ENCODE measurements at regions not wholly inside any gene's neighbourhood (a gene's known extent, or its start where the extent isn't known, plus 50 kb on each side); places are given as distances from the start of the nearest gene placed in this dataset.

- no peak for TF ChIP-seq REST (IDR thresholded peaks at IDR 0.05)
- no peak for TF ChIP-seq GABPA (IDR thresholded peaks at IDR 0.05 in 1 of 2, conservative IDR thresholded peaks at IDR 0.05 in 1 of 2)
- no peak for TF ChIP-seq FOXA2 (IDR thresholded peaks at IDR 0.05)
- TF ChIP-seq NR2F2 (IDR thresholded peaks at IDR 0.05) = no peak
- TF ChIP-seq TAF1 (conservative IDR thresholded peaks at IDR 0.05) = no peak
- TF ChIP-seq HNF4G (IDR thresholded peaks at IDR 0.05) = no peak
Observed at GRCh38 chr6:135603249-135603648, 105.7 kb upstream of the AHI1 start (continued).

- no peak for DNase-seq (ENCODE audit: low spot score)
- no peak for TF ChIP-seq FOXA2 (IDR thresholded peaks at IDR 0.05)
- TF ChIP-seq CTCF (IDR thresholded peaks at IDR 0.05; ENCODE audit: low read depth, low read length, missing input control) = no peak
- no peak for TF ChIP-seq EGR1 (IDR thresholded peaks at IDR 0.05; ENCODE audit: low read depth in 2 of 2)
- no peak for TF ChIP-seq FOXA1 (IDR thresholded peaks at IDR 0.05)
- no peak for TF ChIP-seq GABPA (IDR thresholded peaks at IDR 0.05 in 1 of 2, conservative IDR thresholded peaks at IDR 0.05 in 1 of 2)
- TF ChIP-seq ZBTB33 (IDR thresholded peaks at IDR 0.05) = no peak
- no peak for TF ChIP-seq NR2F2 (IDR thresholded peaks at IDR 0.05)
- no peak for TF ChIP-seq RAD21 (IDR thresholded peaks at IDR 0.05)
- no peak for TF ChIP-seq HNF4A (conservative IDR thresholded peaks at IDR 0.05)
- no peak for TF ChIP-seq ATF3 (IDR thresholded peaks at IDR 0.05)
- TF ChIP-seq TAF1 (conservative IDR thresholded peaks at IDR 0.05) = no peak
- TF ChIP-seq SP1 (IDR thresholded peaks at IDR 0.05) = no peak
- no peak for TF ChIP-seq MAX (IDR thresholded peaks at IDR 0.05)
- no peak for TF ChIP-seq YY1 (IDR thresholded peaks at IDR 0.05)
- no peak for TF ChIP-seq HNF4G (IDR thresholded peaks at IDR 0.05)
- TF ChIP-seq REST (IDR thresholded peaks at IDR 0.05) = no peak
- Histone ChIP-seq H3K27me3 (ENCODE audit: control insufficient read depth in 4 of 4, insufficient read depth in 4 of 4, low read length in 3 of 4) (no peaks in the 10 kb centered on the region), H3K4me1 (ENCODE audit: control insufficient read depth in 4 of 4, insufficient read depth in 4 of 4, low read length in 3 of 4) (no peaks in the 10 kb centered on the region), H3K4me3 (ENCODE audit: low read depth in 1 of 3, low read length in 3 of 3) (no peak overlapping the region), H3K9ac (ENCODE audit: low read depth in 1 of 2, low read length in 2 of 2) (no peak overlapping the region), H3K27ac (ENCODE audit: low read depth in 1 of 2, low read length in 2 of 2) (no peak overlapping the region), H3K36me3 (ENCODE audit: control insufficient read depth in 4 of 4, insufficient read depth in 3 of 4, low read depth in 1 of 4, low read length in 3 of 4) (no peaks in the 10 kb centered on the region), H3K9me3 (ENCODE audit: control insufficient read depth in 4 of 4, low read length in 3 of 4) (no peaks in the 10 kb centered on the region)
- WGBS = 96% methylated on average over 10 of the region's 10 CpGs
Observed at GRCh38 chr6:135604035-135604860, 106.7 kb upstream of the AHI1 start.
